ENCODE measurements at regions not wholly inside any gene's neighbourhood (a gene's known extent, or its start where the extent isn't known, plus 50 kb on each side); places are given as distances from the start of the nearest gene placed in this dataset.

GRCh38 chr4:111208970-111209369, 586.1 kb upstream of the PITX2 start:
- no peaks in the 10 kb centered on the region for H3K9me3 ChIP-seq
- TF ChIP-seq, protein P1, sequence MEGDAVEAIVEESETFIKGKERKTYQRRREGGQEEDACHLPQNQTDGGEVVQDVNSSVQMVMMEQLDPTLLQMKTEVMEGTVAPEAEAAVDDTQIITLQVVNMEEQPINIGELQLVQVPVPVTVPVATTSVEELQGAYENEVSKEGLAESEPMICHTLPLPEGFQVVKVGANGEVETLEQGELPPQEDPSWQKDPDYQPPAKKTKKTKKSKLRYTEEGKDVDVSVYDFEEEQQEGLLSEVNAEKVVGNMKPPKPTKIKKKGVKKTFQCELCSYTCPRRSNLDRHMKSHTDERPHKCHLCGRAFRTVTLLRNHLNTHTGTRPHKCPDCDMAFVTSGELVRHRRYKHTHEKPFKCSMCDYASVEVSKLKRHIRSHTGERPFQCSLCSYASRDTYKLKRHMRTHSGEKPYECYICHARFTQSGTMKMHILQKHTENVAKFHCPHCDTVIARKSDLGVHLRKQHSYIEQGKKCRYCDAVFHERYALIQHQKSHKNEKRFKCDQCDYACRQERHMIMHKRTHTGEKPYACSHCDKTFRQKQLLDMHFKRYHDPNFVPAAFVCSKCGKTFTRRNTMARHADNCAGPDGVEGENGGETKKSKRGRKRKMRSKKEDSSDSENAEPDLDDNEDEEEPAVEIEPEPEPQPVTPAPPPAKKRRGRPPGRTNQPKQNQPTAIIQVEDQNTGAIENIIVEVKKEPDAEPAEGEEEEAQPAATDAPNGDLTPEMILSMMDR (IDR thresholded peaks at IDR 0.05), result no peak
- no peak for TF ChIP-seq EP300 (IDR thresholded peaks at IDR 0.05)
- no peak for TF ChIP-seq POLR2A (IDR thresholded peaks at IDR 0.05)
- DNase-seq, result no peak
- 77 to 80% (median 78%) methylated on average over 6 of the region's 6 CpGs for WGBS, 3 donors
- intact Hi-C loops (cut with DNase I), result no loop called here
- no peaks in the 10 kb centered on the region for H3K36me3 ChIP-seq
- no peak overlapping the region for H3K27ac ChIP-seq
- H3K27me3 ChIP-seq, result no peaks in the 10 kb centered on the region
- no peak overlapping the region for H3K4me3 ChIP-seq
- no peaks in the 10 kb centered on the region for H3K4me1 ChIP-seq (ENCODE audit: insufficient read depth)

DNA sequence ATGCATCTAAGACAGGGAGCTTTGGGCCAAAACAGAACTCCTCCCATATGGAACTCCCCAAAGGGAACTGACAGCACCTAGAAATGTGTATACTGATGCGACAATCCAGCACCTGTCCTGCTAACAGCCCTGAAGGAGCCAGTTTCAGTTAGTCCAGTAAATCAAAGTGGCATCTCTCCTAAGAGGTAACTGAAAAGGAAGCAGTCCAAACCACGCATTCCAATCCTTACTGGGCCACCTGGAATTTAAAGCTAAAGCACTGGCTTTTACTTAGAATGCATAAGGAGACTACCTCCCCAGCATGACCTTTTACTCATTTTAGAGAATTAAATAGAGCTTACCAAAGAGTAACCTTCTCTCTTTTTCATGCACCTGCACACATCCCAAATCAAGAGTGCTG, 586.8 kb upstream of the PITX2 start:
- 58 to 80% (median 67%) methylated on average over 2 of the region's 2 CpGs for WGBS, 3 donors
- Histone ChIP-seq H3K4me1 (ENCODE audit: insufficient read depth) (no peaks in the 10 kb centered on the region), H3K36me3 (no peaks in the 10 kb centered on the region), H3K9me3 (no peaks in the 10 kb centered on the region), H3K27me3 (no peaks in the 10 kb centered on the region), H3K27ac (no peak overlapping the region), H3K4me3 (no peak overlapping the region)
- DNase-seq, result no peak
- no peak for TF ChIP-seq EP300 (IDR thresholded peaks at IDR 0.05)
- no peak for TF ChIP-seq POLR2A (IDR thresholded peaks at IDR 0.05)
- intact Hi-C loops (cut with DNase I), result no loop called here

DNA sequence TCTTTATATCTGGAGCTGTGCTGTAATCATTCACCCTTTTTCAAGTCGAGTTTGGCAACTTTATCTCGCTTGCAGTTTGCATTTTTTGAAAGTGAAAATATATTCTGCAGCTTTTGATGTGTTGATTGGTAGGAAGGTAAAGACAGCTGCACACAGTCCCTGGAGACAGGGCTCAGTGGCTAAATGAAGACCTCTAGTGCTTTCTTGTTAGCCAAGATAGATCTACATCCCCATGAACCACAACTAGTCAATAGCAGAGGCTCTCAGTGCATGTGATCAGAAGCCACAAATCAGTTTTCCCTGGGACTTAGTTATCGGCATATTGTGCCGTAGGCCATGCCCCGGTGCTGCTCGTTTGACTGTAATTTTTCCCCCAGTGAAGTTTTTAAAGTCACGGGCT, 587.7 kb upstream of the PITX2 start:
- Histone ChIP-seq H3K27ac (no peak overlapping the region), H3K27me3 (no peaks in the 10 kb centered on the region), H3K4me1 (ENCODE audit: insufficient read depth) (no peaks in the 10 kb centered on the region), H3K36me3 (no peaks in the 10 kb centered on the region), H3K9me3 (no peaks in the 10 kb centered on the region), H3K4me3 (no peak overlapping the region)
- no peak for DNase-seq
- intact Hi-C loops (cut with DNase I), result no loop called here
- TF ChIP-seq EP300 (IDR thresholded peaks at IDR 0.05), result no peak
- TF ChIP-seq, protein P1 (IDR thresholded peaks at IDR 0.05), result no peak
- TF ChIP-seq POLR2A (IDR thresholded peaks at IDR 0.05), result no peak
- 12 to 21% (median 15%) methylated on average over 7 of the region's 7 CpGs for WGBS, 3 donors

- TF ChIP-seq EP300 (IDR thresholded peaks at IDR 0.05) (no peak), POLR2A (IDR thresholded peaks at IDR 0.05) (no peak)
- TF ChIP-seq, protein P1 (IDR thresholded peaks at IDR 0.05), result no peak
- H3K36me3 ChIP-seq, result no peaks in the 10 kb centered on the region
- no peaks in the 10 kb centered on the region for H3K4me1 ChIP-seq (ENCODE audit: insufficient read depth)
- H3K27me3 ChIP-seq, result no peaks in the 10 kb centered on the region
- H3K4me3 ChIP-seq, result no peak overlapping the region
- intact Hi-C loops (cut with DNase I), result no loop called here
- DNase-seq, result no peak
- WGBS, 3 donors, result 81 to 89% (median 82%) methylated on average over 4 of the region's 4 CpGs
- H3K27ac ChIP-seq, result no peak overlapping the region
- no peaks in the 10 kb centered on the region for H3K9me3 ChIP-seq
Measured at GRCh38 chr4:111213531-111213930, 590.7 kb upstream of the PITX2 start.

DNA sequence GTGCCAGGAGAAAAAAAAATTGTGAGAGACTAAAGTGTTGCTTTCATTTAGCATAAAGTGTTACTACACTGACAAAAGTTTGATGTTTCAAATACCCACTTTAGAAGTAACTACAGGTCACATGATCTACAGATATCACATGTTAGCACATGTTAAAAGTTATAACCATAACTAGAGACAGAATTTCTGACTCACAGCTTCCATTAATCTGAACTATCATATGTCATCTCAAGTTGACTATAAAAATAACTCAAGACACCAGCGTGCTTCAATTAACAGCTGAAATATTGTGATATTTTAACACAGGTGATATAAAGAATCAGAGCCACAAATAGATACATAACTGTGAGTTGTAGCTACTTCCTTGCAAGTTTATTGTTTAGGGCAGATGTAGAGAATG, 591.5 kb upstream of the PITX2 start:
- Histone ChIP-seq H3K9me3 (no peaks in the 10 kb centered on the region), H3K27ac (no peak overlapping the region), H3K4me3 (no peak overlapping the region), H3K27me3 (no peaks in the 10 kb centered on the region), H3K4me1 (ENCODE audit: insufficient read depth) (no peaks in the 10 kb centered on the region), H3K36me3 (no peaks in the 10 kb centered on the region)
- WGBS, 3 donors, result 76 to 80% (median 77%) methylated on average over 1 of the region's 1 CpG
- no peak for DNase-seq
- TF ChIP-seq POLR2A (IDR thresholded peaks at IDR 0.05) (no peak), EP300 (IDR thresholded peaks at IDR 0.05) (no peak)
- TF ChIP-seq, protein P1 (IDR thresholded peaks at IDR 0.05), result no peak
- intact Hi-C loops (cut with DNase I), result no loop called here
